Heart right ventricle (tissue), 16 donors: ENCODE measurements at regions not wholly inside any gene's neighbourhood (a gene's known extent, or its start where the extent isn't known, plus 50 kb on each side); places are given as distances from the start of the nearest gene placed in this dataset.

Experiments
- ATAC-seq, 8 donors: fragments of 200-7000 bp; cut with Tn5 transposase; one replicate each; pipeline ENCODE4 v1.9.1; 2020; ENCODE audit warnings: mild to moderate bottlenecking in 8 of 8, moderate library complexity in 8 of 8, moderate number of reproducible peaks in 1 of 8
- DNase-seq, 2 donors: peaks; one replicate each; pipeline ENCODE4 v3.0.0-alpha.2; 2020
- H3K27ac ChIP-seq, 10 donors: fragments of 200-600 bp; sonication (generic) in 2 of 10; one replicate each; pipeline versions ENCODE4 v1.5.0 to v1.8.0; 2020 to 2022; ENCODE audit warnings: mild to moderate bottlenecking in 3 of 10
- H3K27me3 ChIP-seq, 7 donors: fragments of 200-600 bp; one replicate each; pipeline ENCODE4 v1.8.0; 2021 to 2022; ENCODE audit warnings: mild to moderate bottlenecking in 2 of 7
- H3K36me3 ChIP-seq, 9 donors: fragments of 200-600 bp; sonication (generic) in 1 of 9; one replicate each; pipeline versions ENCODE4 v1.5.0 to v1.8.0; 2020 to 2022; ENCODE audit warnings: mild to moderate bottlenecking in 2 of 9
- H3K4me1 ChIP-seq, 9 donors: fragments of 200-600 bp; sonication (generic) in 1 of 9; one replicate each; pipeline versions ENCODE4 v1.5.0 to v1.8.0; 2020 to 2022; ENCODE audit warnings: mild to moderate bottlenecking in 4 of 9
- H3K4me3 ChIP-seq, 10 donors: fragments of 200-600 bp; sonication (generic) in 2 of 10; one replicate each; pipeline versions ENCODE4 v1.5.0 to v1.8.0; 2020 to 2022; ENCODE audit warnings: mild to moderate bottlenecking in 7 of 10, moderate library complexity in 2 of 10
- H3K9me3 ChIP-seq, 11 donors: fragments of 200-600 bp in 10 of 11; sonication (generic) in 2 of 11; one replicate each; pipeline versions ENCODE4 v1.5.0 to v1.8.0; 2013 to 2022; ENCODE audit warnings: mild to moderate bottlenecking in 2 of 11, control low read depth in 1 of 11, moderate library complexity in 1 of 11
- CTCF ChIP-seq, 9 donors: fragments of 200-600 bp; sonication (generic) in 2 of 9; IDR thresholded peaks; one replicate each; pipeline versions ENCODE4 v1.5.0 to v1.8.0; 2021 to 2022; ENCODE audit warnings: antibody characterized with exemption in 9 of 9, mild to moderate bottlenecking in 5 of 9, moderate library complexity in 1 of 9
- WGBS, 2 donors: extraction: QIAGEN DNeasy Blood & Tissue Kit; methylation state at CpG; one replicate each; pipeline ENCODE4 v1.1.7; 2013; ENCODE audit warnings: inconsistent platforms in 1 of 2; 5-methylcytosine and 5-hydroxymethylcytosine counted together
- intact Hi-C, 10 donors: fragments of 100-400 bp; cut with DNase I; formaldehyde crosslinking; loops; one replicate each; pipeline versions ENCODE4 v1.11.1 to v1.14.2; 2022
- donor health status: Arrhythmogenic right ventricular cardiomyopathy.
- donor health status: ischemic (EF 13 %, LVEDD 7.1; RV severe dilation, severe dysfunction).
- donor health status: healthy with polysubstance abuse.
- donor health status: DM: no; HTN: yes; CAD: no.
- donor health status: DM: no; HTN: no; CAD: no.
- donor health status: ischemic (EF 25% LVEDD 6.9; RV normal size, moderate dysfunction).
- donor health status: ischemic (EF 25% LVEDD 5.7; RV mildly dilated, moderate dysfunction).
- donor health status: healthy.
- donor health status: DM: yes; HTN: yes; CAD: no.
- donor health status: Ischemic cardiomyopathy.
- donor health status: ischemic (EF 35%, LVEDD 5.7; RV mildly dilated, moderate dysfunction).
- donor health status: nonischemic (EF 11% LVEDD 7.7; RV severe dilation, severe dysfunction).
- donor health status: DM: yes; HTN: yes; CAD: no.
- donor health status: PGD.
- donor health status: ischemic (EF 29% LVEDD 5.4; RV normal size, mild dysfunction).
- donor health status: nonischemic (EF 23%, LVEDD 6.1; RV moderate dilation, normal function).

GRCh38 chr14:100392356-100392755, 69.2 kb downstream of the SLC25A47 start:
- WGBS, 2 donors: 87 to 89% methylated on average over 11 of the region's 11 CpGs
- ATAC-seq (peak in 1 of 8 donors; percentile 45), DNase-seq (no peak)
- H3K36me3 ChIP-seq: peaks cover 0 to 5% (median 0%) of the 10 kb centered on the region in 9 donors
- no peaks in the 10 kb centered on the region for H3K27me3 ChIP-seq
- H3K4me1 ChIP-seq: peaks cover 0 to 29% (median 13%) of the 10 kb centered on the region in 9 donors
- H3K27ac ChIP-seq: no peak overlapping the region
- intact Hi-C loops: no loop called here
- no peak for TF ChIP-seq CTCF (IDR thresholded peaks at IDR 0.05)
- H3K9me3 ChIP-seq: no peaks in the 10 kb centered on the region
- no peak overlapping the region for H3K4me3 ChIP-seq

GRCh38 chr14:100393362-100393761, 70.2 kb downstream of the SLC25A47 start:
- Histone ChIP-seq H3K9me3 (no peaks in the 10 kb centered on the region), H3K4me1 (peaks cover 0 to 26% (median 13%) of the 10 kb centered on the region in 9 donors), H3K27ac (no peak overlapping the region), H3K4me3 (no peak overlapping the region), H3K36me3 (peaks cover 0 to 7% (median 0%) of the 10 kb centered on the region in 9 donors), H3K27me3 (no peaks in the 10 kb centered on the region)
- intact Hi-C loops: no loop called here
- no peak for DNase-seq
- TF ChIP-seq CTCF (IDR thresholded peaks at IDR 0.05): no peak
- ATAC-seq: no peak
- 90% methylated on average over 10 of the region's 10 CpGs for WGBS, 2 donors

- H3K4me1 ChIP-seq: peaks cover 0 to 19% (median 14%) of the 10 kb centered on the region in 9 donors
- H3K9me3 ChIP-seq: no peaks in the 10 kb centered on the region
- H3K27ac ChIP-seq: no peak overlapping the region
- no peaks in the 10 kb centered on the region for H3K27me3 ChIP-seq
- DNase-seq (no peak), ATAC-seq (no peak)
- intact Hi-C loops: no loop called here
- H3K36me3 ChIP-seq: peaks cover 0 to 7% (median 0%) of the 10 kb centered on the region in 9 donors
- no peak for TF ChIP-seq CTCF (IDR thresholded peaks at IDR 0.05)
- 95 to 96% methylated on average over 11 of the region's 11 CpGs for WGBS, 2 donors
- H3K4me3 ChIP-seq: no peak overlapping the region
These were observed 71.0 kb downstream of the SLC25A47 start for GRCh38 chr14:100393906-100394732.

GRCh38 chr14:100394886-100395672, 71.9 kb downstream of the SLC25A47 start:
- Histone ChIP-seq H3K27me3 (no peaks in the 10 kb centered on the region), H3K4me1 (peaks cover 0 to 17% (median 7%) of the 10 kb centered on the region in 9 donors), H3K36me3 (peaks cover 0 to 7% (median 0%) of the 10 kb centered on the region in 9 donors), H3K4me3 (no peak overlapping the region), H3K27ac (no peak overlapping the region), H3K9me3 (no peaks in the 10 kb centered on the region)
- ATAC-seq (no peak), DNase-seq (no peak)
- intact Hi-C loops: loop anchor here in 1 of 10 donors (5.0 kb wide), 1 partner anchor 247 kb away; no protein-coding TSS in a partner anchor
- no peak for TF ChIP-seq CTCF (IDR thresholded peaks at IDR 0.05)
- 91 to 93% methylated on average over 14 of the region's 14 CpGs for WGBS, 2 donors
